ENCODE measurements at regions not wholly inside any gene's neighbourhood (a gene's known extent, or its start where the extent isn't known, plus 50 kb on each side); places are given as distances from the start of the nearest gene placed in this dataset.

GRCh38 chr2:5877360-5877759, 185.2 kb downstream of the SOX11 start:
- no peaks in the 10 kb centered on the region for H3K9me3 ChIP-seq (ENCODE audit: control insufficient read depth, insufficient read depth, low read depth, low read length)
- intact Hi-C loops (cut with micrococcal nuclease; ENCODE audit: unreplicated experiment) = no loop called here
- ATAC-seq = no peak
- no peaks in the 10 kb centered on the region for H3K36me3 ChIP-seq (ENCODE audit: control insufficient read depth, insufficient read depth, low read length)
- CTCF ChIA-PET = no interaction called here
- no peaks in the 10 kb centered on the region for H3K27me3 ChIP-seq (ENCODE audit: control insufficient read depth, insufficient read depth, low read length)
- no peak overlapping the region for H3K4me3 ChIP-seq (ENCODE audit: low read depth in 2 of 2, low read length in 2 of 2)
- H3K4me1 ChIP-seq (ENCODE audit: control insufficient read depth, insufficient read depth, low read length) = no peaks in the 10 kb centered on the region
- no TSS peak for BruUV-seq (replicated peaks)
- POLR2A ChIA-PET = no interaction called here
- H3K27ac ChIP-seq (ENCODE audit: low read length) = no peak overlapping the region
- in situ Hi-C loops (cut with HindIII; ENCODE audit: low pct_unique_long_range_greater_than_20kb, low sequenced_read_pairs) = no loop called here
- no peak for DNase-seq (ENCODE audit: low read depth, low spot score)
- TF ChIP-seq POLR2AphosphoS5 (IDR thresholded peaks at IDR 0.05; ENCODE audit: low read depth, low read length) (no peak), SIN3A (IDR thresholded peaks at IDR 0.05; ENCODE audit: borderline replicate concordance, insufficient read depth, low read depth, low read length) (no peak), TCF7L2 (IDR thresholded peaks at IDR 0.05; ENCODE audit: low read depth, low read length) (no peak), REST (IDR thresholded peaks at IDR 0.05; ENCODE audit: insufficient read depth in 1 of 2, low read depth in 2 of 2, low read length in 1 of 2) (no peak), CTCF (IDR thresholded peaks at IDR 0.05) (no peak)

GRCh38 chr2:5885451-5886173, 193.4 kb downstream of the SOX11 start:
- no peak for DNase-seq (ENCODE audit: low read depth, low spot score)
- Histone ChIP-seq H3K36me3 (ENCODE audit: control insufficient read depth, insufficient read depth, low read length) (no peaks in the 10 kb centered on the region), H3K27ac (ENCODE audit: low read length) (no peak overlapping the region), H3K4me3 (ENCODE audit: low read depth in 2 of 2, low read length in 2 of 2) (no peak overlapping the region), H3K4me1 (ENCODE audit: control insufficient read depth, insufficient read depth, low read length) (no peaks in the 10 kb centered on the region), H3K27me3 (ENCODE audit: control insufficient read depth, insufficient read depth, low read length) (no peaks in the 10 kb centered on the region), H3K9me3 (ENCODE audit: control insufficient read depth, insufficient read depth, low read depth, low read length) (no peaks in the 10 kb centered on the region)
- POLR2A ChIA-PET = interaction anchor here (0.6 kb wide), 1 partner anchor 192 kb away, joined by 3 read pairs; no protein-coding TSS in a partner anchor
- BruUV-seq (replicated peaks) = no TSS peak
- in situ Hi-C loops (cut with HindIII; ENCODE audit: low pct_unique_long_range_greater_than_20kb, low sequenced_read_pairs) (no loop called here), intact Hi-C loops (cut with micrococcal nuclease; ENCODE audit: unreplicated experiment) (no loop called here)
- no peak for TF ChIP-seq REST (IDR thresholded peaks at IDR 0.05; ENCODE audit: insufficient read depth in 1 of 2, low read depth in 2 of 2, low read length in 1 of 2)
- CTCF ChIA-PET = no interaction called here
- ATAC-seq = no peak
